OCI-LY7 (cell line): ENCODE measurements at regions not wholly inside any gene's neighbourhood (a gene's known extent, or its start where the extent isn't known, plus 50 kb on each side); places are given as distances from the start of the nearest gene placed in this dataset.

Experiments
- BruUV-seq: library from RNA; stranded (reverse); fragments of 400-500 nt; replicated peaks from 2 replicates; lab custom pipeline; 2021; lab: Mats Ljungman, UMichigan
- CTCF ChIA-PET: fragments of 300-600 bp; sonication (Branson Sonifier 250); formaldehyde crosslinking; loops from one replicate; lab custom pipeline; 2022; ENCODE audit warnings: antibody characterized with exemption; ENCODE audit not compliant: unreplicated experiment; lab: Charles Lee
- POLR2A ChIA-PET: fragments of 300-600 bp; sonication (Branson Sonifier 250); formaldehyde crosslinking; loops from one replicate; lab custom pipeline; 2022; ENCODE audit warnings: antibody characterized with exemption; lab: Charles Lee
- DNase-seq: peaks from one replicate; pipeline ENCODE4 v3.0.0-alpha.2; 2015; ENCODE audit warnings: low spot score
- H2AFZ ChIP-seq: fragments of 200-600 bp; sonication (generic), shearing (Covaris generic); 2 replicates; pipeline ENCODE4 v1.6.1; 2014; ENCODE audit warnings: mild to moderate bottlenecking, antibody characterized with exemption, low read length, moderate library complexity
- H3K27ac ChIP-seq: fragments of 200-600 bp; sonication (generic); 2 replicates; pipeline ENCODE4 v1.5.1; 2014; ENCODE audit warnings: mixed run types, low read depth, mild to moderate bottlenecking, moderate library complexity, low read length, inconsistent platforms; ENCODE audit not compliant: poor library complexity, severe bottlenecking
- H3K36me3 ChIP-seq: fragments of 200-600 bp; sonication (generic); 2 replicates; pipeline ENCODE4 v1.6.1; 2014; ENCODE audit warnings: mild to moderate bottlenecking, antibody characterized with exemption, low read length, moderate library complexity, mixed read lengths; ENCODE audit not compliant: insufficient read depth
- H3K4me1 ChIP-seq: fragments of 200-600 bp; sonication (generic); 2 replicates; pipeline ENCODE4 v1.5.1; 2014; ENCODE audit warnings: mild to moderate bottlenecking, low read length; ENCODE audit not compliant: insufficient read depth, poor library complexity, severe bottlenecking
- H3K4me2 ChIP-seq: fragments of 200-600 bp; sonication (generic); 2 replicates; pipeline ENCODE4 v1.6.1; 2014; ENCODE audit warnings: mild to moderate bottlenecking, low read length
- H3K4me3 ChIP-seq: fragments of 200-600 bp; sonication (generic); 2 replicates; pipeline ENCODE4 v1.5.1; 2014; ENCODE audit warnings: mild to moderate bottlenecking, low read depth, low read length; ENCODE audit not compliant: poor library complexity, severe bottlenecking
- H3K79me2 ChIP-seq: fragments of 200-600 bp; sonication (generic); 2 replicates; pipeline ENCODE4 v1.6.1; 2016; ENCODE audit warnings: low read depth, mild to moderate bottlenecking, low read length, moderate library complexity, mixed read lengths; ENCODE audit not compliant: insufficient read depth
- H3K9me2 ChIP-seq: fragments of 200-600 bp; sonication (generic); 2 replicates; pipeline ENCODE4 v1.6.1; 2016; ENCODE audit warnings: mild to moderate bottlenecking, low read length, mixed read lengths; ENCODE audit not compliant: insufficient read depth
- H3K9me3 ChIP-seq: fragments of 200-600 bp; sonication (generic); 2 replicates; pipeline ENCODE4 v1.6.1; 2014; ENCODE audit warnings: mild to moderate bottlenecking, mixed run types, low read length, mixed read lengths
- H4K20me1 ChIP-seq: fragments of 200-600 bp; sonication (generic); 2 replicates; pipeline ENCODE4 v1.6.1; 2014; ENCODE audit warnings: mild to moderate bottlenecking, antibody characterized with exemption, low read length, moderate library complexity, mixed read lengths; ENCODE audit not compliant: insufficient read depth
- EZH2phosphoT487 ChIP-seq: fragments of 200-600 bp; sonication (generic); IDR thresholded peaks from 2 replicates; pipeline ENCODE4 v1.6.1; 2018; ENCODE audit warnings: low read depth, borderline replicate concordance, mild to moderate bottlenecking, mixed run types, antibody characterized with exemption, low read length, moderate library complexity, mixed read lengths
- intact Hi-C: fragments of 100-400 bp; cut with micrococcal nuclease; formaldehyde crosslinking; loops from one replicate; pipeline ENCODE4 v1.10.0; 2022; ENCODE audit not compliant: unreplicated experiment
- TF ChIP-seq, protein P1 (sequence below): fragments of 200-600 bp; sonication (generic); conservative IDR thresholded peaks from 2 replicates; pipeline ENCODE4 v1.5.1; 2014; ENCODE audit warnings: mild to moderate bottlenecking, antibody characterized with exemption, low read length, moderate library complexity, mixed read lengths

- ChIA-PET CTCF (no interaction called here), POLR2A (no interaction called here)
- DNase-seq = no peak
- Histone ChIP-seq H3K36me3 (no peaks in the 10 kb centered on the region), H4K20me1 (no peaks in the 10 kb centered on the region), H3K27ac (no peak overlapping the region), H3K9me2 (no peaks in the 10 kb centered on the region), H2AFZ (no peak overlapping the region), H3K79me2 (no peaks in the 10 kb centered on the region), H3K4me1 (no peaks in the 10 kb centered on the region), H3K4me2 (no peak overlapping the region), H3K4me3 (no peak overlapping the region), H3K9me3 (no peaks in the 10 kb centered on the region)
- intact Hi-C loops = no loop called here
- TF ChIP-seq EZH2phosphoT487 = no peak
- TF ChIP-seq, protein P1, sequence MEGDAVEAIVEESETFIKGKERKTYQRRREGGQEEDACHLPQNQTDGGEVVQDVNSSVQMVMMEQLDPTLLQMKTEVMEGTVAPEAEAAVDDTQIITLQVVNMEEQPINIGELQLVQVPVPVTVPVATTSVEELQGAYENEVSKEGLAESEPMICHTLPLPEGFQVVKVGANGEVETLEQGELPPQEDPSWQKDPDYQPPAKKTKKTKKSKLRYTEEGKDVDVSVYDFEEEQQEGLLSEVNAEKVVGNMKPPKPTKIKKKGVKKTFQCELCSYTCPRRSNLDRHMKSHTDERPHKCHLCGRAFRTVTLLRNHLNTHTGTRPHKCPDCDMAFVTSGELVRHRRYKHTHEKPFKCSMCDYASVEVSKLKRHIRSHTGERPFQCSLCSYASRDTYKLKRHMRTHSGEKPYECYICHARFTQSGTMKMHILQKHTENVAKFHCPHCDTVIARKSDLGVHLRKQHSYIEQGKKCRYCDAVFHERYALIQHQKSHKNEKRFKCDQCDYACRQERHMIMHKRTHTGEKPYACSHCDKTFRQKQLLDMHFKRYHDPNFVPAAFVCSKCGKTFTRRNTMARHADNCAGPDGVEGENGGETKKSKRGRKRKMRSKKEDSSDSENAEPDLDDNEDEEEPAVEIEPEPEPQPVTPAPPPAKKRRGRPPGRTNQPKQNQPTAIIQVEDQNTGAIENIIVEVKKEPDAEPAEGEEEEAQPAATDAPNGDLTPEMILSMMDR = no peak
- BruUV-seq = no TSS peak
Observed at GRCh38 chr4:106670976-106671375, 302.4 kb upstream of the GIMD1 start.

DNA sequence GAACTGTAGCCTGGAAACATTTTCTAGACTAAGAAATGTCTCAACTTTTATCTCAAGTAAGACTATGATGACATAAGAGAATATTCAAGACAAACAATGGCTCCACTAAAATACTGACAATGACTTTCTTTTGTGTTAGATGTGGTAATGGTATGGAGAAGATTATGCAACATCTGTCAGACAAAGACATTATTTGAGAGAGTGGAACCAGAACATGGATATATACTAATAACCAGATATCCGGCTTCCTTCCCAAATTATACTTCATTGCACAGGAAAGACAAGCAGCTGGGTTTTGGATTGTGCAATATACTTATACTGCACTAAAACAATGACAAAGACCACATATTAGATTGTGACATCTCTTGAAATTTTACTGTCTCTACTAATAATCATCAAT lies 290.8 kb upstream of the GIMD1 start:
- no peak for DNase-seq
- no peak overlapping the region for H2AFZ ChIP-seq
- intact Hi-C loops = no loop called here
- no TSS peak for BruUV-seq
- no peak for TF ChIP-seq EZH2phosphoT487
- TF ChIP-seq, protein P1 = no peak
- POLR2A ChIA-PET = no interaction called here
- H3K4me3 ChIP-seq = no peak overlapping the region
- H3K9me3 ChIP-seq = no peaks in the 10 kb centered on the region
- no peak overlapping the region for H3K27ac ChIP-seq
- H3K4me2 ChIP-seq = no peak overlapping the region
- H3K9me2 ChIP-seq = no peaks in the 10 kb centered on the region
- H3K36me3 ChIP-seq = no peaks in the 10 kb centered on the region
- no peaks in the 10 kb centered on the region for H4K20me1 ChIP-seq
- no peaks in the 10 kb centered on the region for H3K4me1 ChIP-seq
- H3K79me2 ChIP-seq = no peaks in the 10 kb centered on the region
- CTCF ChIA-PET = no interaction called here

- Histone ChIP-seq H3K4me3 (no peak overlapping the region), H3K9me3 (no peaks in the 10 kb centered on the region), H3K79me2 (no peaks in the 10 kb centered on the region), H3K27ac (no peak overlapping the region), H3K4me1 (no peaks in the 10 kb centered on the region), H4K20me1 (no peaks in the 10 kb centered on the region), H3K36me3 (no peaks in the 10 kb centered on the region), H3K9me2 (no peaks in the 10 kb centered on the region), H2AFZ (no peak overlapping the region), H3K4me2 (no peak overlapping the region)
- TF ChIP-seq, protein P1 = no peak
- no peak for TF ChIP-seq EZH2phosphoT487
- BruUV-seq = no TSS peak
- intact Hi-C loops = no loop called here
- DNase-seq = no peak
- ChIA-PET CTCF (no interaction called here), POLR2A (no interaction called here)
Observed at GRCh38 chr4:106652095-106652494, 283.5 kb upstream of the GIMD1 start.
